Keratinocyte (primary cell): ENCODE measurements at regions not wholly inside any gene's neighbourhood (a gene's known extent, or its start where the extent isn't known, plus 50 kb on each side); places are given as distances from the start of the nearest gene placed in this dataset.

Source experiments
- DNase-seq: peaks from one replicate; pipeline ENCODE4 v3.0.0-alpha.2; 2011; ENCODE audit warnings: low read depth, missing footprints, low spot score
- FAIRE-seq: peaks from 2 replicates; lab custom pipeline; 2011; peaks lifted over from hg19 to GRCh38; lab: Jason Lieb, UNC
- H2AFZ ChIP-seq: 2 replicates; pipeline ENCODE4 v1.6.0; 2012; ENCODE audit warnings: low read length, control low read depth, inconsistent platforms; ENCODE audit not compliant: control insufficient read depth
- H3K27ac ChIP-seq: 2 replicates; pipeline ENCODE4 v1.5.1; 2011; ENCODE audit warnings: low read length; ENCODE audit not compliant: control insufficient read depth, insufficient read depth
- H3K27me3 ChIP-seq: 3 replicates; pipeline ENCODE4 v1.6.0; 2011; ENCODE audit warnings: low read length; ENCODE audit not compliant: control insufficient read depth, insufficient read depth; ENCODE audit errors: extremely low read depth
- H3K36me3 ChIP-seq, 2 experiments: 2 replicates in 1 of 2; 3 replicates in 1 of 2; pipeline ENCODE4 v1.5.1; 2011; ENCODE audit warnings: low read length in 2 of 2, mild to moderate bottlenecking in 1 of 2; ENCODE audit not compliant: control insufficient read depth in 2 of 2, insufficient read depth in 2 of 2; ENCODE audit errors: extremely low read depth in 1 of 2
- H3K4me1 ChIP-seq: 3 replicates; pipeline ENCODE4 v1.5.1; 2011; ENCODE audit warnings: low read length; ENCODE audit not compliant: control insufficient read depth, insufficient read depth; ENCODE audit errors: extremely low read depth
- H3K4me2 ChIP-seq: 3 replicates; pipeline ENCODE4 v1.6.0; 2011; ENCODE audit warnings: low read depth, low read length; ENCODE audit not compliant: control insufficient read depth, insufficient read depth; ENCODE audit errors: extremely low read depth
- H3K4me3 ChIP-seq, 3 experiments: fragments of 200-600 bp in 1 of 3; sonication (generic) in 1 of 3; 2 replicates in 2 of 3; 3 replicates in 1 of 3; pipeline ENCODE4 v1.5.1; 2011 to 2016; ENCODE audit warnings: low read length in 3 of 3, mild to moderate bottlenecking in 3 of 3, control low read depth in 2 of 3, inconsistent platforms in 1 of 3, low read depth in 1 of 3, mixed read lengths in 1 of 3, mixed run types in 1 of 3, moderate library complexity in 1 of 3; ENCODE audit not compliant: control insufficient read depth in 2 of 3, insufficient read depth in 2 of 3; ENCODE audit errors: extremely low read depth in 1 of 3
- H3K79me2 ChIP-seq: 2 replicates; pipeline ENCODE4 v1.6.0; 2012; ENCODE audit warnings: low read length; ENCODE audit not compliant: control insufficient read depth, insufficient read depth
- H3K9ac ChIP-seq: 3 replicates; pipeline ENCODE4 v1.6.0; 2011; ENCODE audit warnings: low read length; ENCODE audit not compliant: control insufficient read depth, insufficient read depth; ENCODE audit errors: extremely low read depth
- H3K9me1 ChIP-seq: 3 replicates; pipeline ENCODE4 v1.6.0; 2011; ENCODE audit warnings: low read length; ENCODE audit not compliant: control insufficient read depth, insufficient read depth; ENCODE audit errors: extremely low read depth
- H3K9me3 ChIP-seq: 2 replicates; pipeline ENCODE4 v1.5.1; 2012; ENCODE audit warnings: low read depth, low read length; ENCODE audit not compliant: control insufficient read depth
- H4K20me1 ChIP-seq: 3 replicates; pipeline ENCODE4 v1.6.0; 2011; ENCODE audit warnings: low read length; ENCODE audit not compliant: control insufficient read depth, insufficient read depth; ENCODE audit errors: extremely low read depth
- CTCF ChIP-seq, 3 experiments: IDR thresholded peaks in 1 of 3; conservative IDR thresholded peaks in 1 of 3; optimal IDR thresholded peaks in 1 of 3; 2 replicates in 2 of 3; 3 replicates in 1 of 3; pipeline versions ENCODE3 to v1.5.1; 2011; ENCODE audit warnings: low read length in 3 of 3, mild to moderate bottlenecking in 3 of 3, moderate library complexity in 2 of 3, control low read depth in 1 of 3, inconsistent platforms in 1 of 3; ENCODE audit not compliant: insufficient read depth in 2 of 3; ENCODE audit errors: extremely low read depth in 1 of 3
- EZH2 ChIP-seq: IDR thresholded peaks from one replicate; pipeline ENCODE4 v1.6.1; 2012; ENCODE audit warnings: inconsistent platforms, mild to moderate bottlenecking, low read length, moderate library complexity
- dilution Hi-C: fragments of 300-500 bp; cut with MboI; formaldehyde crosslinking; loops from one replicate; pipeline ENCODE4 v1.7.0; 2020; ENCODE audit warnings: low sequenced_read_pairs; ENCODE audit not compliant: extremely low pct_ligation_motif_present

GRCh38 chrX:30939928-30940327 is 50.9 kb upstream of the TAB3 start:
- no peak for FAIRE-seq
- H3K4me1 ChIP-seq: no peaks in the 10 kb centered on the region
- H3K9me3 ChIP-seq: no peaks in the 10 kb centered on the region
- no peak for DNase-seq
- H4K20me1 ChIP-seq: no peaks in the 10 kb centered on the region
- H2AFZ ChIP-seq: no peak overlapping the region
- no peaks in the 10 kb centered on the region for H3K27me3 ChIP-seq
- H3K4me2 ChIP-seq: no peak overlapping the region
- no peak overlapping the region for H3K4me3 ChIP-seq
- no peak overlapping the region for H3K9ac ChIP-seq
- dilution Hi-C loops: no loop called here
- H3K27ac ChIP-seq: no peak overlapping the region
- no peaks in the 10 kb centered on the region for H3K36me3 ChIP-seq
- H3K79me2 ChIP-seq: no peaks in the 10 kb centered on the region
- TF ChIP-seq CTCF (optimal IDR thresholded peaks at IDR 0.05 in 1 of 3, IDR thresholded peaks at IDR 0.05 in 1 of 3, conservative IDR thresholded peaks at IDR 0.05 in 1 of 3; ENCODE audit: extremely low read depth in 1 of 3, insufficient read depth in 2 of 3, low read length in 3 of 3) (no peak), EZH2 (no peak)
- no peaks in the 10 kb centered on the region for H3K9me1 ChIP-seq
